Fibroblast of lung (primary cell): ENCODE measurements at regions not wholly inside any gene's neighbourhood (a gene's known extent, or its start where the extent isn't known, plus 50 kb on each side); places are given as distances from the start of the nearest gene placed in this dataset.

Source experiments
- DNase-seq, 2 donors: peaks; one replicate each; pipeline versions ENCODE4 v3.0.0 to v3.0.0-alpha.2; 2010; ENCODE audit warnings: low read depth in 2 of 2
- H2AFZ ChIP-seq: 2 replicates; pipeline ENCODE4 v1.5.1; 2012; ENCODE audit warnings: low read length, control low read depth, inconsistent platforms
- H3K27ac ChIP-seq: 2 replicates; pipeline ENCODE4 v1.5.1; 2011; ENCODE audit warnings: low read length, control low read depth; ENCODE audit not compliant: insufficient read depth
- H3K27me3 ChIP-seq: 2 replicates; pipeline ENCODE4 v1.5.1; 2011; ENCODE audit warnings: mild to moderate bottlenecking, low read length; ENCODE audit not compliant: control insufficient read depth, insufficient read depth
- H3K36me3 ChIP-seq: 2 replicates; pipeline ENCODE4 v1.5.1; 2011; ENCODE audit warnings: low read length; ENCODE audit not compliant: control insufficient read depth, insufficient read depth
- H3K4me1 ChIP-seq: 2 replicates; pipeline ENCODE4 v1.5.1; 2011; ENCODE audit warnings: low read length; ENCODE audit not compliant: control insufficient read depth, insufficient read depth; ENCODE audit errors: extremely low read depth
- H3K4me2 ChIP-seq: 2 replicates; pipeline ENCODE4 v1.5.1; 2011; ENCODE audit warnings: low read length, control low read depth; ENCODE audit not compliant: insufficient read depth; ENCODE audit errors: extremely low read depth
- H3K4me3 ChIP-seq, 4 experiments: fragments of 200-600 bp in 1 of 4; sonication (generic) in 1 of 4; replicated peaks in 1 of 4; 2 replicates each; pipeline ENCODE4 v1.5.1; 2011 to 2016; ENCODE audit warnings: low read length in 4 of 4, low read depth in 3 of 4, mild to moderate bottlenecking in 3 of 4, control low read depth in 2 of 4, inconsistent platforms in 1 of 4, mixed read lengths in 1 of 4; ENCODE audit not compliant: insufficient read depth in 1 of 4; ENCODE audit errors: control extremely low read depth in 1 of 4
- H3K79me2 ChIP-seq: 2 replicates; pipeline ENCODE4 v1.5.1; 2012; ENCODE audit warnings: mild to moderate bottlenecking, low read length, inconsistent platforms; ENCODE audit not compliant: control insufficient read depth, insufficient read depth
- H3K9ac ChIP-seq: 2 replicates; pipeline ENCODE4 v1.5.1; 2011; ENCODE audit warnings: mild to moderate bottlenecking, low read length, control low read depth; ENCODE audit not compliant: insufficient read depth
- H3K9me3 ChIP-seq: 2 replicates; pipeline ENCODE4 v1.5.1; 2012; ENCODE audit warnings: low read depth, low read length; ENCODE audit not compliant: control insufficient read depth, insufficient read depth
- H4K20me1 ChIP-seq: 2 replicates; pipeline ENCODE4 v1.5.1; 2011; ENCODE audit warnings: low read length; ENCODE audit not compliant: control insufficient read depth, insufficient read depth; ENCODE audit errors: extremely low read depth
- EZH2 ChIP-seq: IDR thresholded peaks from 2 replicates; pipeline ENCODE4 v1.5.1; 2012; ENCODE audit warnings: low read length, control low read depth, mild to moderate bottlenecking; ENCODE audit errors: missing control alignments
- TF ChIP-seq, protein P1 (sequence below), 2 donors: IDR thresholded peaks in 1 of 2; conservative IDR thresholded peaks in 1 of 2; 1 replicate in 1 of 2; 2 replicates in 1 of 2; pipeline ENCODE4 v1.5.1; 2011 to 2012; ENCODE audit warnings: low read length in 2 of 2, control low read depth in 1 of 2, inconsistent platforms in 1 of 2, low read depth in 1 of 2, mild to moderate bottlenecking in 1 of 2

GRCh38 chr6:165002358-165002757 is 307.0 kb downstream of the C6orf118 start:
- Histone ChIP-seq H3K4me3 (no peak overlapping the region), H3K27me3 (no peaks in the 10 kb centered on the region), H4K20me1 (no peaks in the 10 kb centered on the region), H2AFZ (no peak overlapping the region), H3K79me2 (no peaks in the 10 kb centered on the region), H3K9me3 (no peaks in the 10 kb centered on the region), H3K9ac (no peak overlapping the region), H3K27ac (no peak overlapping the region), H3K4me2 (no peak overlapping the region), H3K4me1 (no peaks in the 10 kb centered on the region), H3K36me3 (no peaks in the 10 kb centered on the region)
- DNase-seq, result no peak
- TF ChIP-seq EZH2, result no peak
- TF ChIP-seq, protein P1, sequence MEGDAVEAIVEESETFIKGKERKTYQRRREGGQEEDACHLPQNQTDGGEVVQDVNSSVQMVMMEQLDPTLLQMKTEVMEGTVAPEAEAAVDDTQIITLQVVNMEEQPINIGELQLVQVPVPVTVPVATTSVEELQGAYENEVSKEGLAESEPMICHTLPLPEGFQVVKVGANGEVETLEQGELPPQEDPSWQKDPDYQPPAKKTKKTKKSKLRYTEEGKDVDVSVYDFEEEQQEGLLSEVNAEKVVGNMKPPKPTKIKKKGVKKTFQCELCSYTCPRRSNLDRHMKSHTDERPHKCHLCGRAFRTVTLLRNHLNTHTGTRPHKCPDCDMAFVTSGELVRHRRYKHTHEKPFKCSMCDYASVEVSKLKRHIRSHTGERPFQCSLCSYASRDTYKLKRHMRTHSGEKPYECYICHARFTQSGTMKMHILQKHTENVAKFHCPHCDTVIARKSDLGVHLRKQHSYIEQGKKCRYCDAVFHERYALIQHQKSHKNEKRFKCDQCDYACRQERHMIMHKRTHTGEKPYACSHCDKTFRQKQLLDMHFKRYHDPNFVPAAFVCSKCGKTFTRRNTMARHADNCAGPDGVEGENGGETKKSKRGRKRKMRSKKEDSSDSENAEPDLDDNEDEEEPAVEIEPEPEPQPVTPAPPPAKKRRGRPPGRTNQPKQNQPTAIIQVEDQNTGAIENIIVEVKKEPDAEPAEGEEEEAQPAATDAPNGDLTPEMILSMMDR (conservative IDR thresholded peaks at IDR 0.05 in 1 of 2, IDR thresholded peaks at IDR 0.05 in 1 of 2; ENCODE audit: low read depth in 1 of 2, low read length in 2 of 2), result no peak

DNA sequence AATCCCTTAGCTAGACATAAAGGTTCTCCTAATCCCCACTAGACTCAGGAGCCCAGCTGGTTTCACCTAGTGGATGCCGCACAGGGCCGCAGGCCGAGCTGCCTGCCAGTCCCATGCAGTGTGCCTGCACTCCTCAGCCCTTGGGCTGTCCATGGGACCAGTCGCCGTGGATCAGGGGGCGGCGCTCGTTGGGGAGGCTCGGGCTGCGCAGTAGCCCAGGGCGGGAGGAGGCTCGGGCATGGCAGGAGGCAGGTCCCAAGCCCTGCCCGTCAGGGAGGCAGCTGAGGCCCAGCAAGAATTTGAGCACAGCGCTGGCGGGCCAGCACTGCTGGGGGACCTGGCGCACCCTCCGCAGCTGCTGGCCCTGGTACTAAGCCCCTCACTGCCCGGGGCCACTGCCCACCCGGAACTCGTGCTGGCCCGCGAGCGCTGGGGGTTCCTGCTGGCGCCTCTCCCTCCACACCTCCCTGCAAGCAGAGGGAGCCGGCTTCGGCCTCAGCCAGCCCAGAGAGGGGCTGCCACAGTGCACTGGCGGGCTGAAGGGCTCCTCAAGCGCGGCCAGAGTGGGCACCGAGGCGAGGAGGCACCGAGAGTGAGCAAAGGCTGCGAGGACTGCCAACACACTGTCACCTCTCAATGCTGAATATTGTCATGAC is 307.8 kb downstream of the C6orf118 start:
- Histone ChIP-seq H3K9ac (no peak overlapping the region), H3K4me2 (no peak overlapping the region), H3K4me3 (no peak overlapping the region), H3K27me3 (no peaks in the 10 kb centered on the region), H3K36me3 (no peaks in the 10 kb centered on the region), H2AFZ (no peak overlapping the region), H3K9me3 (no peaks in the 10 kb centered on the region), H3K79me2 (no peaks in the 10 kb centered on the region), H4K20me1 (no peaks in the 10 kb centered on the region), H3K4me1 (no peaks in the 10 kb centered on the region), H3K27ac (no peak overlapping the region)
- no peak for DNase-seq
- TF ChIP-seq, protein P1 (conservative IDR thresholded peaks at IDR 0.05 in 1 of 2, IDR thresholded peaks at IDR 0.05 in 1 of 2; ENCODE audit: low read depth in 1 of 2, low read length in 2 of 2), result no peak
- TF ChIP-seq EZH2, result no peak

GRCh38 chr6:164998297-164998696 is 311.1 kb downstream of the C6orf118 start:
- Histone ChIP-seq H3K4me1 (no peaks in the 10 kb centered on the region), H3K27ac (no peak overlapping the region), H3K79me2 (no peaks in the 10 kb centered on the region), H3K27me3 (no peaks in the 10 kb centered on the region), H2AFZ (no peak overlapping the region), H4K20me1 (no peaks in the 10 kb centered on the region), H3K9ac (no peak overlapping the region), H3K36me3 (no peaks in the 10 kb centered on the region), H3K9me3 (no peaks in the 10 kb centered on the region), H3K4me2 (no peak overlapping the region), H3K4me3 (no peak overlapping the region)
- TF ChIP-seq EZH2, result no peak
- TF ChIP-seq, protein P1 (conservative IDR thresholded peaks at IDR 0.05 in 1 of 2, IDR thresholded peaks at IDR 0.05 in 1 of 2; ENCODE audit: low read depth in 1 of 2, low read length in 2 of 2), result no peak
- DNase-seq, result no peak
